ENCODE measurements at regions not wholly inside any gene's neighbourhood (a gene's known extent, or its start where the extent isn't known, plus 50 kb on each side); places are given as distances from the start of the nearest gene placed in this dataset.

DNA sequence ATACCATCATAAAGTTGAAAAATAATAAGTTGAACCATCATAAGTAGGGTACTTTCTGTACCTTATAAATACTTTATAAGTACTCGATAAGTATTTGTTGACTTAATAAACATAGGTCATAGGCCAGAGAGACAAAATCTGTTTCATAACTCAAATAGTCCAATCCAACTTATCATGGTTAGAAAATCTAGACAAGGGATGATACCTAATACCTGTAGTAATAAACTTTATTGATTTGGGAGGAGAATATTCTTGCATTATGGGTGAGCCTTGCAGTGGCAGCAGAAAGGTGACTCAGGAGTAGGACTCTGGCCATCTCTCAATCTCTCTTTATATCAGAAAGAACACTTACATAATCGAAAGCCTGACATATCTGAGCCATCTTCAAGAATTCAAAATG, 466.8 kb upstream of the GRIN3A start (continued):
- TF ChIP-seq, protein P1, sequence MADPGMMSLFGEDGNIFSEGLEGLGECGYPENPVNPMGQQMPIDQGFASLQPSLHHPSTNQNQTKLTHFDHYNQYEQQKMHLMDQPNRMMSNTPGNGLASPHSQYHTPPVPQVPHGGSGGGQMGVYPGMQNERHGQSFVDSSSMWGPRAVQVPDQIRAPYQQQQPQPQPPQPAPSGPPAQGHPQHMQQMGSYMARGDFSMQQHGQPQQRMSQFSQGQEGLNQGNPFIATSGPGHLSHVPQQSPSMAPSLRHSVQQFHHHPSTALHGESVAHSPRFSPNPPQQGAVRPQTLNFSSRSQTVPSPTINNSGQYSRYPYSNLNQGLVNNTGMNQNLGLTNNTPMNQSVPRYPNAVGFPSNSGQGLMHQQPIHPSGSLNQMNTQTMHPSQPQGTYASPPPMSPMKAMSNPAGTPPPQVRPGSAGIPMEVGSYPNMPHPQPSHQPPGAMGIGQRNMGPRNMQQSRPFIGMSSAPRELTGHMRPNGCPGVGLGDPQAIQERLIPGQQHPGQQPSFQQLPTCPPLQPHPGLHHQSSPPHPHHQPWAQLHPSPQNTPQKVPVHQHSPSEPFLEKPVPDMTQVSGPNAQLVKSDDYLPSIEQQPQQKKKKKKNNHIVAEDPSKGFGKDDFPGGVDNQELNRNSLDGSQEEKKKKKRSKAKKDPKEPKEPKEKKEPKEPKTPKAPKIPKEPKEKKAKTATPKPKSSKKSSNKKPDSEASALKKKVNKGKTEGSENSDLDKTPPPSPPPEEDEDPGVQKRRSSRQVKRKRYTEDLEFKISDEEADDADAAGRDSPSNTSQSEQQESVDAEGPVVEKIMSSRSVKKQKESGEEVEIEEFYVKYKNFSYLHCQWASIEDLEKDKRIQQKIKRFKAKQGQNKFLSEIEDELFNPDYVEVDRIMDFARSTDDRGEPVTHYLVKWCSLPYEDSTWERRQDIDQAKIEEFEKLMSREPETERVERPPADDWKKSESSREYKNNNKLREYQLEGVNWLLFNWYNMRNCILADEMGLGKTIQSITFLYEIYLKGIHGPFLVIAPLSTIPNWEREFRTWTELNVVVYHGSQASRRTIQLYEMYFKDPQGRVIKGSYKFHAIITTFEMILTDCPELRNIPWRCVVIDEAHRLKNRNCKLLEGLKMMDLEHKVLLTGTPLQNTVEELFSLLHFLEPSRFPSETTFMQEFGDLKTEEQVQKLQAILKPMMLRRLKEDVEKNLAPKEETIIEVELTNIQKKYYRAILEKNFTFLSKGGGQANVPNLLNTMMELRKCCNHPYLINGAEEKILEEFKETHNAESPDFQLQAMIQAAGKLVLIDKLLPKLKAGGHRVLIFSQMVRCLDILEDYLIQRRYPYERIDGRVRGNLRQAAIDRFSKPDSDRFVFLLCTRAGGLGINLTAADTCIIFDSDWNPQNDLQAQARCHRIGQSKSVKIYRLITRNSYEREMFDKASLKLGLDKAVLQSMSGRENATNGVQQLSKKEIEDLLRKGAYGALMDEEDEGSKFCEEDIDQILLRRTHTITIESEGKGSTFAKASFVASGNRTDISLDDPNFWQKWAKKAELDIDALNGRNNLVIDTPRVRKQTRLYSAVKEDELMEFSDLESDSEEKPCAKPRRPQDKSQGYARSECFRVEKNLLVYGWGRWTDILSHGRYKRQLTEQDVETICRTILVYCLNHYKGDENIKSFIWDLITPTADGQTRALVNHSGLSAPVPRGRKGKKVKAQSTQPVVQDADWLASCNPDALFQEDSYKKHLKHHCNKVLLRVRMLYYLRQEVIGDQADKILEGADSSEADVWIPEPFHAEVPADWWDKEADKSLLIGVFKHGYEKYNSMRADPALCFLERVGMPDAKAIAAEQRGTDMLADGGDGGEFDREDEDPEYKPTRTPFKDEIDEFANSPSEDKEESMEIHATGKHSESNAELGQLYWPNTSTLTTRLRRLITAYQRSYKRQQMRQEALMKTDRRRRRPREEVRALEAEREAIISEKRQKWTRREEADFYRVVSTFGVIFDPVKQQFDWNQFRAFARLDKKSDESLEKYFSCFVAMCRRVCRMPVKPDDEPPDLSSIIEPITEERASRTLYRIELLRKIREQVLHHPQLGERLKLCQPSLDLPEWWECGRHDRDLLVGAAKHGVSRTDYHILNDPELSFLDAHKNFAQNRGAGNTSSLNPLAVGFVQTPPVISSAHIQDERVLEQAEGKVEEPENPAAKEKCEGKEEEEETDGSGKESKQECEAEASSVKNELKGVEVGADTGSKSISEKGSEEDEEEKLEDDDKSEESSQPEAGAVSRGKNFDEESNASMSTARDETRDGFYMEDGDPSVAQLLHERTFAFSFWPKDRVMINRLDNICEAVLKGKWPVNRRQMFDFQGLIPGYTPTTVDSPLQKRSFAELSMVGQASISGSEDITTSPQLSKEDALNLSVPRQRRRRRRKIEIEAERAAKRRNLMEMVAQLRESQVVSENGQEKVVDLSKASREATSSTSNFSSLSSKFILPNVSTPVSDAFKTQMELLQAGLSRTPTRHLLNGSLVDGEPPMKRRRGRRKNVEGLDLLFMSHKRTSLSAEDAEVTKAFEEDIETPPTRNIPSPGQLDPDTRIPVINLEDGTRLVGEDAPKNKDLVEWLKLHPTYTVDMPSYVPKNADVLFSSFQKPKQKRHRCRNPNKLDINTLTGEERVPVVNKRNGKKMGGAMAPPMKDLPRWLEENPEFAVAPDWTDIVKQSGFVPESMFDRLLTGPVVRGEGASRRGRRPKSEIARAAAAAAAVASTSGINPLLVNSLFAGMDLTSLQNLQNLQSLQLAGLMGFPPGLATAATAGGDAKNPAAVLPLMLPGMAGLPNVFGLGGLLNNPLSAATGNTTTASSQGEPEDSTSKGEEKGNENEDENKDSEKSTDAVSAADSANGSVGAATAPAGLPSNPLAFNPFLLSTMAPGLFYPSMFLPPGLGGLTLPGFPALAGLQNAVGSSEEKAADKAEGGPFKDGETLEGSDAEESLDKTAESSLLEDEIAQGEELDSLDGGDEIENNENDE (IDR thresholded peaks at IDR 0.05; ENCODE audit: insufficient replicate concordance, low read length) = no peak
- TF ChIP-seq PHF8 (conservative IDR thresholded peaks at IDR 0.05; ENCODE audit: low read depth, low read length) (no peak), CEBPB (IDR thresholded peaks at IDR 0.05; ENCODE audit: low read depth, low read length) (no peak), YY1 (IDR thresholded peaks at IDR 0.05; ENCODE audit: low read depth, low read length) (no peak), POLR2A (IDR thresholded peaks at IDR 0.05; ENCODE audit: control extremely low read depth in 1 of 2, low read depth in 2 of 2, low read length in 2 of 2) (no peak), KDM1A (IDR thresholded peaks at IDR 0.05; ENCODE audit: borderline replicate concordance, low read length) (no peak)

Data from H1 (cell line).